Upper lobe of left lung (tissue), 4 donors: ENCODE measurements at regions not wholly inside any gene's neighbourhood (a gene's known extent, or its start where the extent isn't known, plus 50 kb on each side); places are given as distances from the start of the nearest gene placed in this dataset.

Experiments
- EP300 ChIP-seq, 4 donors: sonication (generic); formaldehyde crosslinking; IDR thresholded peaks; one replicate each; pipeline ENCODE4 v1.5.1; 2017; ENCODE audit warnings: antibody characterized with exemption in 4 of 4, control low read depth in 2 of 4
- POLR2A ChIP-seq, 4 donors: fragments of 450-650 bp; IDR thresholded peaks; one replicate each; pipeline ENCODE4 v1.5.1; 2016 to 2017; ENCODE audit warnings: antibody characterized with exemption in 4 of 4, mild to moderate bottlenecking in 2 of 4
- POLR2AphosphoS5 ChIP-seq, 2 donors: sonication (generic); formaldehyde crosslinking; IDR thresholded peaks; one replicate each; pipeline ENCODE4 v1.5.1; 2017; ENCODE audit warnings: antibody characterized with exemption in 2 of 2
- TF ChIP-seq, protein P1 (sequence below), 6 experiments: fragments of 450-650 bp in 4 of 6; fragments of 200-600 bp in 2 of 6; sonication (generic) in 2 of 6; IDR thresholded peaks; one replicate each; pipeline ENCODE4 v1.5.1; 2016 to 2019; ENCODE audit warnings: antibody characterized with exemption in 6 of 6

DNA sequence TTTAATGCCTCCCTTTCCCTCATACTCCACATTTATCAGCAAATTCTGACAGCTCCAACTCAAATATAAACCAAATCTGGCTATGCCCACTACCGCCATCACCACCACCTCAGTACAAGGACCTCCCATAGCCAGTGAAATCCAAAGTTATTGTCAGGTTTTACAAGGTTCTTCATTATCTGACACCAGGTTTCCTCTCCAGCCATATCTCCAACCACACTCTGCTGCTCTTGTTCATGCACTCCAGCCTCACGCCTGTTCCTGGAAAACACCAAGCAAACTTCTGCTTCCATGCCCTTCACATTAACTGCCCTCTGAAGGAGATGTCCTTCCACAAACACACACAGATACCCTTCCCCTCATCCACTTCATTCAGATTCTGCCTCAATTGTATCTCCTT lies 102.2 kb upstream of the MIR17HG start:
- TF ChIP-seq, protein P1, sequence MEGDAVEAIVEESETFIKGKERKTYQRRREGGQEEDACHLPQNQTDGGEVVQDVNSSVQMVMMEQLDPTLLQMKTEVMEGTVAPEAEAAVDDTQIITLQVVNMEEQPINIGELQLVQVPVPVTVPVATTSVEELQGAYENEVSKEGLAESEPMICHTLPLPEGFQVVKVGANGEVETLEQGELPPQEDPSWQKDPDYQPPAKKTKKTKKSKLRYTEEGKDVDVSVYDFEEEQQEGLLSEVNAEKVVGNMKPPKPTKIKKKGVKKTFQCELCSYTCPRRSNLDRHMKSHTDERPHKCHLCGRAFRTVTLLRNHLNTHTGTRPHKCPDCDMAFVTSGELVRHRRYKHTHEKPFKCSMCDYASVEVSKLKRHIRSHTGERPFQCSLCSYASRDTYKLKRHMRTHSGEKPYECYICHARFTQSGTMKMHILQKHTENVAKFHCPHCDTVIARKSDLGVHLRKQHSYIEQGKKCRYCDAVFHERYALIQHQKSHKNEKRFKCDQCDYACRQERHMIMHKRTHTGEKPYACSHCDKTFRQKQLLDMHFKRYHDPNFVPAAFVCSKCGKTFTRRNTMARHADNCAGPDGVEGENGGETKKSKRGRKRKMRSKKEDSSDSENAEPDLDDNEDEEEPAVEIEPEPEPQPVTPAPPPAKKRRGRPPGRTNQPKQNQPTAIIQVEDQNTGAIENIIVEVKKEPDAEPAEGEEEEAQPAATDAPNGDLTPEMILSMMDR (IDR thresholded peaks at IDR 0.05): no peak
- TF ChIP-seq POLR2A (IDR thresholded peaks at IDR 0.05) (no peak), POLR2AphosphoS5 (IDR thresholded peaks at IDR 0.05) (no peak), EP300 (IDR thresholded peaks at IDR 0.05) (no peak)
